ENCODE measurements at regions not wholly inside any gene's neighbourhood (a gene's known extent, or its start where the extent isn't known, plus 50 kb on each side); places are given as distances from the start of the nearest gene placed in this dataset.

GRCh38 chr22:49626361-49627216 lies 201.1 kb downstream of the BRD1 start:
- Histone ChIP-seq H3K4me1 (ENCODE audit: control insufficient read depth in 1 of 2, insufficient read depth in 2 of 2, low read length in 2 of 2) (no peaks in the 10 kb centered on the region), H3K27me3 (ENCODE audit: low read depth, low read length) (no peaks in the 10 kb centered on the region), H3K36me3 (ENCODE audit: control insufficient read depth in 1 of 2, insufficient read depth in 2 of 2, low read length in 2 of 2) (no peaks in the 10 kb centered on the region), H3K9me3 (ENCODE audit: control insufficient read depth in 1 of 2, low read length in 2 of 2) (no peaks in the 10 kb centered on the region), H3K4me3 (ENCODE audit: low read depth in 1 of 2, low read length in 2 of 2) (no peak overlapping the region), H3K27ac (ENCODE audit: low read length) (no peak overlapping the region)

- Histone ChIP-seq H3K27ac (ENCODE audit: low read length) (no peak overlapping the region), H3K9me3 (ENCODE audit: control insufficient read depth in 1 of 2, low read length in 2 of 2) (no peaks in the 10 kb centered on the region), H3K36me3 (ENCODE audit: control insufficient read depth in 1 of 2, insufficient read depth in 2 of 2, low read length in 2 of 2) (no peaks in the 10 kb centered on the region), H3K4me1 (ENCODE audit: control insufficient read depth in 1 of 2, insufficient read depth in 2 of 2, low read length in 2 of 2) (no peaks in the 10 kb centered on the region), H3K27me3 (ENCODE audit: low read depth, low read length) (no peaks in the 10 kb centered on the region), H3K4me3 (ENCODE audit: low read depth in 1 of 2, low read length in 2 of 2) (no peak overlapping the region)
Observed at GRCh38 chr22:49624421-49625177, 203.1 kb downstream of the BRD1 start.

- Histone ChIP-seq H3K4me3 (ENCODE audit: low read depth in 1 of 2, low read length in 2 of 2) (no peak overlapping the region), H3K27ac (ENCODE audit: low read length) (no peak overlapping the region), H3K27me3 (ENCODE audit: low read depth, low read length) (no peaks in the 10 kb centered on the region), H3K4me1 (ENCODE audit: control insufficient read depth in 1 of 2, insufficient read depth in 2 of 2, low read length in 2 of 2) (no peaks in the 10 kb centered on the region), H3K9me3 (ENCODE audit: control insufficient read depth in 1 of 2, low read length in 2 of 2) (no peaks in the 10 kb centered on the region), H3K36me3 (ENCODE audit: control insufficient read depth in 1 of 2, insufficient read depth in 2 of 2, low read length in 2 of 2) (no peaks in the 10 kb centered on the region)
Observed at GRCh38 chr22:49623715-49624114, 204.0 kb downstream of the BRD1 start.

- no peaks in the 10 kb centered on the region for H3K4me1 ChIP-seq (ENCODE audit: control insufficient read depth in 1 of 2, insufficient read depth in 2 of 2, low read length in 2 of 2)
- H3K36me3 ChIP-seq (ENCODE audit: control insufficient read depth in 1 of 2, insufficient read depth in 2 of 2, low read length in 2 of 2), result no peaks in the 10 kb centered on the region
- H3K27me3 ChIP-seq (ENCODE audit: low read depth, low read length), result no peaks in the 10 kb centered on the region
- H3K27ac ChIP-seq (ENCODE audit: low read length), result no peak overlapping the region
- H3K9me3 ChIP-seq (ENCODE audit: control insufficient read depth in 1 of 2, low read length in 2 of 2), result no peaks in the 10 kb centered on the region
- H3K4me3 ChIP-seq (ENCODE audit: low read depth in 1 of 2, low read length in 2 of 2), result no peak overlapping the region
Observed at GRCh38 chr22:49623176-49623575, 204.5 kb downstream of the BRD1 start.

GRCh38 chr22:49622241-49623105 lies 205.2 kb downstream of the BRD1 start:
- Histone ChIP-seq H3K27ac (ENCODE audit: low read length) (no peak overlapping the region), H3K36me3 (ENCODE audit: control insufficient read depth in 1 of 2, insufficient read depth in 2 of 2, low read length in 2 of 2) (no peaks in the 10 kb centered on the region), H3K4me3 (ENCODE audit: low read depth in 1 of 2, low read length in 2 of 2) (no peak overlapping the region), H3K27me3 (ENCODE audit: low read depth, low read length) (no peaks in the 10 kb centered on the region), H3K9me3 (ENCODE audit: control insufficient read depth in 1 of 2, low read length in 2 of 2) (no peaks in the 10 kb centered on the region), H3K4me1 (ENCODE audit: control insufficient read depth in 1 of 2, insufficient read depth in 2 of 2, low read length in 2 of 2) (no peaks in the 10 kb centered on the region)

- Histone ChIP-seq H3K4me1 (ENCODE audit: control insufficient read depth in 1 of 2, insufficient read depth in 2 of 2, low read length in 2 of 2) (no peaks in the 10 kb centered on the region), H3K27ac (ENCODE audit: low read length) (no peak overlapping the region), H3K9me3 (ENCODE audit: control insufficient read depth in 1 of 2, low read length in 2 of 2) (no peaks in the 10 kb centered on the region), H3K4me3 (ENCODE audit: low read depth in 1 of 2, low read length in 2 of 2) (no peak overlapping the region), H3K27me3 (ENCODE audit: low read depth, low read length) (no peaks in the 10 kb centered on the region), H3K36me3 (ENCODE audit: control insufficient read depth in 1 of 2, insufficient read depth in 2 of 2, low read length in 2 of 2) (no peaks in the 10 kb centered on the region)
Observed at GRCh38 chr22:49621601-49622210, 206.0 kb downstream of the BRD1 start.

- no peaks in the 10 kb centered on the region for H3K4me1 ChIP-seq (ENCODE audit: control insufficient read depth in 1 of 2, insufficient read depth in 2 of 2, low read length in 2 of 2)
- no peaks in the 10 kb centered on the region for H3K27me3 ChIP-seq (ENCODE audit: low read depth, low read length)
- no peaks in the 10 kb centered on the region for H3K36me3 ChIP-seq (ENCODE audit: control insufficient read depth in 1 of 2, insufficient read depth in 2 of 2, low read length in 2 of 2)
- no peak overlapping the region for H3K4me3 ChIP-seq (ENCODE audit: low read depth in 1 of 2, low read length in 2 of 2)
- H3K27ac ChIP-seq (ENCODE audit: low read length), result no peak overlapping the region
- no peaks in the 10 kb centered on the region for H3K9me3 ChIP-seq (ENCODE audit: control insufficient read depth in 1 of 2, low read length in 2 of 2)
Observed at GRCh38 chr22:49620666-49621065, 207.0 kb downstream of the BRD1 start.

- H3K4me3 ChIP-seq (ENCODE audit: low read depth in 1 of 2, low read length in 2 of 2), result no peak overlapping the region
- H3K4me1 ChIP-seq (ENCODE audit: control insufficient read depth in 1 of 2, insufficient read depth in 2 of 2, low read length in 2 of 2), result no peaks in the 10 kb centered on the region
- no peaks in the 10 kb centered on the region for H3K9me3 ChIP-seq (ENCODE audit: control insufficient read depth in 1 of 2, low read length in 2 of 2)
- no peak overlapping the region for H3K27ac ChIP-seq (ENCODE audit: low read length)
- H3K36me3 ChIP-seq (ENCODE audit: control insufficient read depth in 1 of 2, insufficient read depth in 2 of 2, low read length in 2 of 2), result no peaks in the 10 kb centered on the region
- H3K27me3 ChIP-seq (ENCODE audit: low read depth, low read length), result no peaks in the 10 kb centered on the region
Observed at GRCh38 chr22:49620003-49620556, 207.6 kb downstream of the BRD1 start.

GRCh38 chr22:49619301-49619700 lies 208.4 kb downstream of the BRD1 start:
- H3K27ac ChIP-seq (ENCODE audit: low read length), result no peak overlapping the region
- no peaks in the 10 kb centered on the region for H3K4me1 ChIP-seq (ENCODE audit: control insufficient read depth in 1 of 2, insufficient read depth in 2 of 2, low read length in 2 of 2)
- H3K36me3 ChIP-seq (ENCODE audit: control insufficient read depth in 1 of 2, insufficient read depth in 2 of 2, low read length in 2 of 2), result no peaks in the 10 kb centered on the region
- no peaks in the 10 kb centered on the region for H3K27me3 ChIP-seq (ENCODE audit: low read depth, low read length)
- no peak overlapping the region for H3K4me3 ChIP-seq (ENCODE audit: low read depth in 1 of 2, low read length in 2 of 2)
- H3K9me3 ChIP-seq (ENCODE audit: control insufficient read depth in 1 of 2, low read length in 2 of 2), result no peaks in the 10 kb centered on the region

- Histone ChIP-seq H3K9me3 (ENCODE audit: control insufficient read depth in 1 of 2, low read length in 2 of 2) (no peaks in the 10 kb centered on the region), H3K4me3 (ENCODE audit: low read depth in 1 of 2, low read length in 2 of 2) (no peak overlapping the region), H3K4me1 (ENCODE audit: control insufficient read depth in 1 of 2, insufficient read depth in 2 of 2, low read length in 2 of 2) (no peaks in the 10 kb centered on the region), H3K27me3 (ENCODE audit: low read depth, low read length) (no peaks in the 10 kb centered on the region), H3K27ac (ENCODE audit: low read length) (no peak overlapping the region), H3K36me3 (ENCODE audit: control insufficient read depth in 1 of 2, insufficient read depth in 2 of 2, low read length in 2 of 2) (no peaks in the 10 kb centered on the region)
Observed at GRCh38 chr22:49618677-49618953, 209.1 kb downstream of the BRD1 start.

All from muscle layer of duodenum (tissue), 2 donors.